Tibial nerve (tissue), 4 donors: ENCODE measurements at regions not wholly inside any gene's neighbourhood (a gene's known extent, or its start where the extent isn't known, plus 50 kb on each side); places are given as distances from the start of the nearest gene placed in this dataset.
"Not testable (repeated sequence)": the region's sequence is repeated elsewhere in the genome, so short reads cannot be mapped to it uniquely, and the experiment has no call there.

ENCODE experiments used
- DNase-seq, 2 donors: peaks; one replicate each; pipeline ENCODE4 v3.0.0-alpha.2; 2019; ENCODE audit warnings: low spot score in 2 of 2
- H3K27ac ChIP-seq, 4 donors: fragments of 200-600 bp; sonication (generic) in 3 of 4; one replicate each; pipeline ENCODE4 v1.5.1; 2017 to 2019; ENCODE audit warnings: mild to moderate bottlenecking in 1 of 4
- H3K27me3 ChIP-seq, 2 donors: fragments of 200-600 bp; sonication (generic) in 1 of 2; one replicate each; pipeline versions ENCODE4 v1.5.1 to v1.6.0; 2017 to 2019
- H3K36me3 ChIP-seq, 3 donors: fragments of 200-600 bp; sonication (generic); one replicate each; pipeline ENCODE4 v1.5.1; 2018 to 2019
- H3K4me1 ChIP-seq, 4 donors: fragments of 200-600 bp; sonication (generic) in 3 of 4; one replicate each; pipeline ENCODE4 v1.5.1; 2017 to 2019
- H3K4me3 ChIP-seq, 4 donors: fragments of 200-600 bp; sonication (generic) in 3 of 4; one replicate each; pipeline ENCODE4 v1.5.1; 2017 to 2019; ENCODE audit warnings: mild to moderate bottlenecking in 1 of 4, moderate library complexity in 1 of 4
- H3K9me3 ChIP-seq, 4 donors: fragments of 200-600 bp; sonication (generic) in 3 of 4; one replicate each; pipeline ENCODE4 v1.5.1; 2017 to 2019
- CTCF ChIP-seq, 5 experiments: fragments of 200-600 bp in 3 of 5; fragments of 450-650 bp in 2 of 5; sonication (generic) in 3 of 5; IDR thresholded peaks; one replicate each; pipeline ENCODE4 v1.5.1; 2016 to 2019; ENCODE audit warnings: antibody characterized with exemption in 5 of 5, mild to moderate bottlenecking in 3 of 5, moderate library complexity in 2 of 5
- EP300 ChIP-seq, 2 donors: sonication (generic); formaldehyde crosslinking; IDR thresholded peaks; one replicate each; pipeline ENCODE4 v1.6.1; 2017; ENCODE audit warnings: antibody characterized with exemption in 2 of 2, mild to moderate bottlenecking in 1 of 2
- POLR2A ChIP-seq, 2 donors: fragments of 450-650 bp; IDR thresholded peaks; one replicate each; pipeline ENCODE4 v1.6.1; 2017; ENCODE audit warnings: antibody characterized with exemption in 2 of 2, mild to moderate bottlenecking in 2 of 2, moderate library complexity in 2 of 2
- WGBS, 2 donors: methylation state at CpG; one replicate each; pipeline ENCODE4 v1.1.5; 2018; 5-methylcytosine and 5-hydroxymethylcytosine counted together

GRCh38 chr1:14429577-14429976 is 168.9 kb upstream of the KAZN start:
- no peak for TF ChIP-seq POLR2A (IDR thresholded peaks at IDR 0.05)
- WGBS, 2 donors: 85 to 91% methylated on average over 9 of the region's 9 CpGs
- no peak for DNase-seq

GRCh38 chr1:14432728-14433127 is 165.8 kb upstream of the KAZN start:
- H3K36me3 ChIP-seq, DNase-seq, H3K27me3 ChIP-seq, H3K27ac ChIP-seq, H3K4me1 ChIP-seq, H3K9me3 ChIP-seq, H3K4me3 ChIP-seq: not testable (repeated sequence)
- 78 to 94% methylated on average over 3 of the region's 3 CpGs for WGBS, 2 donors

More at GRCh38 chr1:14429577-14429976, 168.9 kb upstream of the KAZN start:
- Histone ChIP-seq H3K4me1 (no peaks in the 10 kb centered on the region), H3K27me3 (no peaks in the 10 kb centered on the region), H3K27ac (no peak overlapping the region), H3K4me3 (no peak overlapping the region), H3K36me3 (no peaks in the 10 kb centered on the region), H3K9me3 (no peaks in the 10 kb centered on the region)

GRCh38 chr1:14435368-14436023 is 163.0 kb upstream of the KAZN start:
- Histone ChIP-seq H3K36me3 (no peaks in the 10 kb centered on the region), H3K27me3 (no peaks in the 10 kb centered on the region), H3K4me1 (no peaks in the 10 kb centered on the region), H3K4me3 (no peak overlapping the region), H3K9me3 (no peaks in the 10 kb centered on the region), H3K27ac (no peak overlapping the region)
- no peak for TF ChIP-seq POLR2A (IDR thresholded peaks at IDR 0.05)
- no peak for TF ChIP-seq EP300 (IDR thresholded peaks at IDR 0.05)
- TF ChIP-seq CTCF (IDR thresholded peaks at IDR 0.05): no peak
- no peak for DNase-seq
- 82 to 92% methylated on average over 14 of the region's 14 CpGs for WGBS, 2 donors

GRCh38 chr1:14437417-14437918 is 161.0 kb upstream of the KAZN start:
- H3K4me3 ChIP-seq: no peak overlapping the region
- H3K27ac ChIP-seq: no peak overlapping the region
- no peaks in the 10 kb centered on the region for H3K4me1 ChIP-seq
- DNase-seq: no peak
- no peaks in the 10 kb centered on the region for H3K27me3 ChIP-seq
- TF ChIP-seq POLR2A (IDR thresholded peaks at IDR 0.05) (no peak), EP300 (IDR thresholded peaks at IDR 0.05) (no peak), CTCF (IDR thresholded peaks at IDR 0.05) (no peak)
- WGBS, 2 donors: 60 to 63% methylated on average over 13 of the region's 13 CpGs
- no peaks in the 10 kb centered on the region for H3K9me3 ChIP-seq
- no peaks in the 10 kb centered on the region for H3K36me3 ChIP-seq

GRCh38 chr1:14438127-14438769 is 160.2 kb upstream of the KAZN start:
- TF ChIP-seq CTCF (IDR thresholded peaks at IDR 0.05): no peak
- no peak for TF ChIP-seq POLR2A (IDR thresholded peaks at IDR 0.05)
- Histone ChIP-seq H3K4me3 (no peak overlapping the region), H3K27ac (no peak overlapping the region), H3K9me3 (no peaks in the 10 kb centered on the region), H3K36me3 (no peaks in the 10 kb centered on the region), H3K4me1 (no peaks in the 10 kb centered on the region), H3K27me3 (no peaks in the 10 kb centered on the region)
- WGBS, 2 donors: 78 to 81% methylated on average over 6 of the region's 6 CpGs
- DNase-seq: no peak

GRCh38 chr1:14439015-14439414 is 159.5 kb upstream of the KAZN start:
- no peaks in the 10 kb centered on the region for H3K4me1 ChIP-seq
- TF ChIP-seq POLR2A (IDR thresholded peaks at IDR 0.05) (no peak), EP300 (IDR thresholded peaks at IDR 0.05) (no peak), CTCF (IDR thresholded peaks at IDR 0.05) (no peak)
- no peaks in the 10 kb centered on the region for H3K9me3 ChIP-seq
- DNase-seq: no peak
- H3K4me3 ChIP-seq: no peak overlapping the region
- no peaks in the 10 kb centered on the region for H3K27me3 ChIP-seq
- H3K36me3 ChIP-seq: no peaks in the 10 kb centered on the region
- no peak overlapping the region for H3K27ac ChIP-seq
- 67 to 74% methylated on average over 1 of the region's 1 CpG for WGBS, 2 donors
